H1 (cell line): ENCODE measurements at regions not wholly inside any gene's neighbourhood (a gene's known extent, or its start where the extent isn't known, plus 50 kb on each side); places are given as distances from the start of the nearest gene placed in this dataset.

Source experiments
- EGR1 ChIP-seq: IDR thresholded peaks from 2 replicates; pipeline ENCODE4 v1.6.1; 2011; ENCODE audit warnings: low read depth, low read length, borderline replicate concordance
- KDM4A ChIP-seq: IDR thresholded peaks from one replicate; pipeline ENCODE4 v1.7.1; 2012; ENCODE audit warnings: low read depth, mild to moderate bottlenecking, moderate library complexity, low read length, inconsistent platforms; ENCODE audit not compliant: severe bottlenecking

DNA sequence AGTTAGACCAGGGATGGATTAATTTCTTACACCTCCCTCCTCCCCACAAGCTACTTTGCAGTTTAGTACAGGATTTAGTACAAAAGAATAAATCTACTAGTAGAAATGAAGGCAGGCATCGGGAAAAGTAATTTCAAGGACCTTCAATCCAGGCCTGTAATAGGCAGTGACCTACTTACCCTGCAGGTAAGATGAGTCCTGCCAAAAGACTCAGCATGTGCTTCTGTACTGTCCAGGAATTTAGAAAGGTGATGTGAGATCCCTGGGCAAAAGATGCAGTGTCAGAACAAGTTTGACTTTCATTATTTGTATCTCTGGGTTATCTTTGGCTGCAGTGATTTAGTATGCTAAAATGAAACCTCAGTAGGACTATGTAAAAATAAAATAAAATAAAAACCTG lies 403.0 kb downstream of the NOVA1 start (continued):
- TF ChIP-seq EGR1 = no peak
- TF ChIP-seq KDM4A = no peak
- TF ChIP-seq, all 59 proteins: peak for 0
